Heart right ventricle (tissue), 16 donors: ENCODE measurements at regions not wholly inside any gene's neighbourhood (a gene's known extent, or its start where the extent isn't known, plus 50 kb on each side); places are given as distances from the start of the nearest gene placed in this dataset.

ENCODE experiments used
- ATAC-seq, 8 donors: fragments of 200-7000 bp; cut with Tn5 transposase; one replicate each; pipeline ENCODE4 v1.9.1; 2020; ENCODE audit warnings: mild to moderate bottlenecking in 8 of 8, moderate library complexity in 8 of 8, moderate number of reproducible peaks in 1 of 8
- DNase-seq, 2 donors: peaks; one replicate each; pipeline ENCODE4 v3.0.0-alpha.2; 2020
- H3K27ac ChIP-seq, 10 donors: fragments of 200-600 bp; sonication (generic) in 2 of 10; one replicate each; pipeline versions ENCODE4 v1.5.0 to v1.8.0; 2020 to 2022; ENCODE audit warnings: mild to moderate bottlenecking in 3 of 10
- H3K27me3 ChIP-seq, 7 donors: fragments of 200-600 bp; one replicate each; pipeline ENCODE4 v1.8.0; 2021 to 2022; ENCODE audit warnings: mild to moderate bottlenecking in 2 of 7
- H3K36me3 ChIP-seq, 9 donors: fragments of 200-600 bp; sonication (generic) in 1 of 9; one replicate each; pipeline versions ENCODE4 v1.5.0 to v1.8.0; 2020 to 2022; ENCODE audit warnings: mild to moderate bottlenecking in 2 of 9
- H3K4me1 ChIP-seq, 9 donors: fragments of 200-600 bp; sonication (generic) in 1 of 9; one replicate each; pipeline versions ENCODE4 v1.5.0 to v1.8.0; 2020 to 2022; ENCODE audit warnings: mild to moderate bottlenecking in 4 of 9
- H3K4me3 ChIP-seq, 10 donors: fragments of 200-600 bp; sonication (generic) in 2 of 10; one replicate each; pipeline versions ENCODE4 v1.5.0 to v1.8.0; 2020 to 2022; ENCODE audit warnings: mild to moderate bottlenecking in 7 of 10, moderate library complexity in 2 of 10
- H3K9me3 ChIP-seq, 11 donors: fragments of 200-600 bp in 10 of 11; sonication (generic) in 2 of 11; one replicate each; pipeline versions ENCODE4 v1.5.0 to v1.8.0; 2013 to 2022; ENCODE audit warnings: mild to moderate bottlenecking in 2 of 11, control low read depth in 1 of 11, moderate library complexity in 1 of 11
- CTCF ChIP-seq, 9 donors: fragments of 200-600 bp; sonication (generic) in 2 of 9; IDR thresholded peaks; one replicate each; pipeline versions ENCODE4 v1.5.0 to v1.8.0; 2021 to 2022; ENCODE audit warnings: antibody characterized with exemption in 9 of 9, mild to moderate bottlenecking in 5 of 9, moderate library complexity in 1 of 9
- whole genome bisulfite sequencing, 2 donors: extraction: QIAGEN DNeasy Blood & Tissue Kit; methylation state at CpG; one replicate each; pipeline ENCODE4 v1.1.7; 2013; ENCODE audit warnings: inconsistent platforms in 1 of 2; 5-methylcytosine and 5-hydroxymethylcytosine counted together
- intact Hi-C, 10 donors: fragments of 100-400 bp; cut with DNase I; formaldehyde crosslinking; loops; one replicate each; pipeline versions ENCODE4 v1.11.1 to v1.14.2; 2022
- donor health status: Arrhythmogenic right ventricular cardiomyopathy.
- donor health status: ischemic (EF 13 %, LVEDD 7.1; RV severe dilation, severe dysfunction).
- donor health status: healthy with polysubstance abuse.
- donor health status: DM: no; HTN: yes; CAD: no.
- donor health status: DM: no; HTN: no; CAD: no.
- donor health status: ischemic (EF 25% LVEDD 6.9; RV normal size, moderate dysfunction).
- donor health status: ischemic (EF 25% LVEDD 5.7; RV mildly dilated, moderate dysfunction).
- donor health status: healthy.
- donor health status: DM: yes; HTN: yes; CAD: no.
- donor health status: Ischemic cardiomyopathy.
- donor health status: ischemic (EF 35%, LVEDD 5.7; RV mildly dilated, moderate dysfunction).
- donor health status: nonischemic (EF 11% LVEDD 7.7; RV severe dilation, severe dysfunction).
- donor health status: DM: yes; HTN: yes; CAD: no.
- donor health status: PGD.
- donor health status: ischemic (EF 29% LVEDD 5.4; RV normal size, mild dysfunction).
- donor health status: nonischemic (EF 23%, LVEDD 6.1; RV moderate dilation, normal function).

GRCh38 chr12:63420206-63420644 is 248.1 kb downstream of the DPY19L2 start:
- H3K27me3 ChIP-seq: no peaks in the 10 kb centered on the region
- H3K9me3 ChIP-seq: peaks cover 0 to 32% (median 4%) of the 10 kb centered on the region in 11 donors
- WGBS, 2 donors: 32 to 33% methylated on average over 6 of the region's 6 CpGs
- no peak overlapping the region for H3K27ac ChIP-seq
- H3K4me3 ChIP-seq: no peak overlapping the region
- intact Hi-C loops: loop anchor here in 3 of 10 donors (10.0 kb wide), 3 partner anchors 95 to 1935 kb away; no protein-coding TSS in a partner anchor
- H3K4me1 ChIP-seq: no peaks in the 10 kb centered on the region
- H3K36me3 ChIP-seq: no peaks in the 10 kb centered on the region
- peak in 1 of 2 donors; percentile 12 for DNase-seq
- TF ChIP-seq CTCF (IDR thresholded peaks at IDR 0.05): peak; percentile 26 to 64 (median 51)
- ATAC-seq: peak in 5 of 8 donors; percentile 38 to 62 (median 44)

- TF ChIP-seq CTCF (IDR thresholded peaks at IDR 0.05): no peak
- peaks cover 0 to 41% (median 4%) of the 10 kb centered on the region in 11 donors for H3K9me3 ChIP-seq
- DNase-seq (no peak), ATAC-seq (no peak)
- no peak overlapping the region for H3K27ac ChIP-seq
- 94 to 97% methylated on average over 7 of the region's 7 CpGs for WGBS, 2 donors
- H3K27me3 ChIP-seq: no peaks in the 10 kb centered on the region
- no peaks in the 10 kb centered on the region for H3K4me1 ChIP-seq
- intact Hi-C loops: no loop called here
- no peaks in the 10 kb centered on the region for H3K36me3 ChIP-seq
- no peak overlapping the region for H3K4me3 ChIP-seq
Observed at GRCh38 chr12:63419154-63419553, 249.1 kb downstream of the DPY19L2 start.

- no peak for TF ChIP-seq CTCF (IDR thresholded peaks at IDR 0.05)
- H3K27me3 ChIP-seq: no peaks in the 10 kb centered on the region
- DNase-seq (no peak), ATAC-seq (no peak)
- intact Hi-C loops: no loop called here
- no peaks in the 10 kb centered on the region for H3K4me1 ChIP-seq
- H3K4me3 ChIP-seq: no peak overlapping the region
- no peaks in the 10 kb centered on the region for H3K36me3 ChIP-seq
- H3K27ac ChIP-seq: no peak overlapping the region
- peaks cover 0 to 45% (median 4%) of the 10 kb centered on the region in 11 donors for H3K9me3 ChIP-seq
Observed at GRCh38 chr12:63416788-63417187, 251.5 kb downstream of the DPY19L2 start.

GRCh38 chr12:63415357-63415756 is 252.9 kb downstream of the DPY19L2 start:
- ATAC-seq (no peak), DNase-seq (no peak)
- no peaks in the 10 kb centered on the region for H3K27me3 ChIP-seq
- intact Hi-C loops: no loop called here
- WGBS, 2 donors: 96% methylated on average over 13 of the region's 13 CpGs
- TF ChIP-seq CTCF (IDR thresholded peaks at IDR 0.05): no peak
- no peak overlapping the region for H3K27ac ChIP-seq
- peaks cover 0 to 10% (median 0%) of the 10 kb centered on the region in 9 donors for H3K4me1 ChIP-seq
- H3K9me3 ChIP-seq: peaks cover 0 to 30% (median 0%) of the 10 kb centered on the region in 11 donors
- H3K36me3 ChIP-seq: no peaks in the 10 kb centered on the region
- no peak overlapping the region for H3K4me3 ChIP-seq
